ENCODE measurements at regions not wholly inside any gene's neighbourhood (a gene's known extent, or its start where the extent isn't known, plus 50 kb on each side); places are given as distances from the start of the nearest gene placed in this dataset.
"Not testable (repeated sequence)": the region's sequence is repeated elsewhere in the genome, so short reads cannot be mapped to it uniquely, and the experiment has no call there.

GRCh38 chr4:112708772-112709171 lies 71.8 kb downstream of the LARP7 start:
- in situ Hi-C loops (cut with MboI; ENCODE audit: low sequenced_read_pairs), result no loop called here

GRCh38 chr4:112714922-112715901 lies 78.3 kb downstream of the LARP7 start:
- in situ Hi-C loops (cut with MboI; ENCODE audit: low sequenced_read_pairs), result no loop called here

- in situ Hi-C loops (cut with MboI; ENCODE audit: low sequenced_read_pairs), result no loop called here
Measured at GRCh38 chr4:112717856-112718255, 80.9 kb downstream of the LARP7 start.

GRCh38 chr4:112721627-112722026 lies 84.7 kb downstream of the LARP7 start:
- in situ Hi-C loops (cut with MboI; ENCODE audit: low sequenced_read_pairs), result no loop called here

GRCh38 chr4:112726041-112726440 lies 89.1 kb downstream of the LARP7 start:
- in situ Hi-C loops (cut with MboI; ENCODE audit: low sequenced_read_pairs), result no loop called here

GRCh38 chr4:112727728-112728127 lies 90.8 kb downstream of the LARP7 start:
- in situ Hi-C loops (cut with MboI; ENCODE audit: low sequenced_read_pairs), result not testable (repeated sequence)

GRCh38 chr4:112731715-112732114 lies 94.8 kb downstream of the LARP7 start:
- in situ Hi-C loops (cut with MboI; ENCODE audit: low sequenced_read_pairs), result no loop called here

- in situ Hi-C loops (cut with MboI; ENCODE audit: low sequenced_read_pairs), result no loop called here
Measured at GRCh38 chr4:112732142-112732541, 95.2 kb downstream of the LARP7 start.

GRCh38 chr4:112735474-112735951 lies 98.6 kb downstream of the LARP7 start:
- in situ Hi-C loops (cut with MboI; ENCODE audit: low sequenced_read_pairs), result no loop called here

- in situ Hi-C loops (cut with MboI; ENCODE audit: low sequenced_read_pairs), result no loop called here
Measured at GRCh38 chr4:112736718-112737135, 99.8 kb downstream of the LARP7 start.

GRCh38 chr4:112739442-112739841 lies 102.5 kb downstream of the LARP7 start:
- in situ Hi-C loops (cut with MboI; ENCODE audit: low sequenced_read_pairs), result no loop called here

GRCh38 chr4:112747036-112747435 lies 110.1 kb downstream of the LARP7 start:
- in situ Hi-C loops (cut with MboI; ENCODE audit: low sequenced_read_pairs), result no loop called here

GRCh38 chr4:112748352-112748878 lies 111.5 kb downstream of the LARP7 start:
- in situ Hi-C loops (cut with MboI; ENCODE audit: low sequenced_read_pairs), result no loop called here

- in situ Hi-C loops (cut with MboI; ENCODE audit: low sequenced_read_pairs), result not testable (repeated sequence)
Measured at GRCh38 chr4:112750749-112751148, 113.8 kb downstream of the LARP7 start.

- in situ Hi-C loops (cut with MboI; ENCODE audit: low sequenced_read_pairs), result no loop called here
Measured at GRCh38 chr4:112751447-112751846, 114.5 kb downstream of the LARP7 start.

GRCh38 chr4:112752061-112752460 lies 115.1 kb downstream of the LARP7 start:
- in situ Hi-C loops (cut with MboI; ENCODE audit: low sequenced_read_pairs), result no loop called here

GRCh38 chr4:112752510-112752909 lies 115.6 kb downstream of the LARP7 start:
- in situ Hi-C loops (cut with MboI; ENCODE audit: low sequenced_read_pairs), result no loop called here

- in situ Hi-C loops (cut with MboI; ENCODE audit: low sequenced_read_pairs), result no loop called here
Measured at GRCh38 chr4:112753333-112753732, 116.4 kb downstream of the LARP7 start.

GRCh38 chr4:112759313-112759712 lies 122.4 kb downstream of the LARP7 start:
- in situ Hi-C loops (cut with MboI; ENCODE audit: low sequenced_read_pairs), result no loop called here

- in situ Hi-C loops (cut with MboI; ENCODE audit: low sequenced_read_pairs), result no loop called here
Measured at GRCh38 chr4:112765317-112765974, 128.5 kb downstream of the LARP7 start.

GRCh38 chr4:112766422-112766821 lies 129.5 kb downstream of the LARP7 start:
- in situ Hi-C loops (cut with MboI; ENCODE audit: low sequenced_read_pairs), result no loop called here

- in situ Hi-C loops (cut with MboI; ENCODE audit: low sequenced_read_pairs), result no loop called here
Measured at GRCh38 chr4:112767386-112767785, 130.4 kb downstream of the LARP7 start.

Data from HL-60/S4 treated with phorbol 12-myristate 13-acetate at 8.2 ng/mL for 4 days and 3 days (cell line).